ENCODE measurements at regions not wholly inside any gene's neighbourhood (a gene's known extent, or its start where the extent isn't known, plus 50 kb on each side); places are given as distances from the start of the nearest gene placed in this dataset.

- TF ChIP-seq TFE3 (CRISPR knock-in tag; IDR thresholded peaks at IDR 0.05) = 0 out of 2 replicates have a peak, but pooled peaks have one; percentile 31
- TF ChIP-seq UBTF (CRISPR knock-in tag; IDR thresholded peaks at IDR 0.05) = no peak
- TF ChIP-seq SP1 (IDR thresholded peaks at IDR 0.05) = no peak
- TF ChIP-seq SP1 (CRISPR knock-in tag; IDR thresholded peaks at IDR 0.05) = no peak
- no peak for TF ChIP-seq ZBTB21 (CRISPR knock-in tag; IDR thresholded peaks at IDR 0.05)
- 0 out of 2 replicates have a peak, but pooled peaks have one; percentile 35 for TF ChIP-seq DMAP1 (CRISPR knock-in tag; IDR thresholded peaks at IDR 0.05)
- TF ChIP-seq ZNF446 (CRISPR knock-in tag; IDR thresholded peaks at IDR 0.05) = no peak
- TF ChIP-seq SALL1 (CRISPR knock-in tag; IDR thresholded peaks at IDR 0.05) = no peak
- TF ChIP-seq TEAD3 (CRISPR knock-in tag; optimal IDR thresholded peaks at IDR 0.05; ENCODE audit: borderline replicate concordance) = peak; percentile 30
- peak; percentile 72; the same call in 1 of the 2 replicates for TF ChIP-seq ZNF770 (CRISPR knock-in tag; IDR thresholded peaks at IDR 0.05)
- no peak for TF ChIP-seq KDM1A (CRISPR knock-in tag; IDR thresholded peaks at IDR 0.05)
- 0 out of 2 replicates have a peak, but pooled peaks have one; percentile 22 for TF ChIP-seq NR2F6 (IDR thresholded peaks at IDR 0.05)
- peak; percentile 59; the same call in 1 of the 2 replicates for TF ChIP-seq NR2F6 (CRISPR knock-in tag; IDR thresholded peaks at IDR 0.05)
- no peak for TF ChIP-seq MEIS2 (CRISPR knock-in tag; IDR thresholded peaks at IDR 0.05)
- TF ChIP-seq BCL6 (CRISPR knock-in tag; IDR thresholded peaks at IDR 0.05) = peak; percentile 31; the same call in 1 of the 2 replicates
- TF ChIP-seq DNMT1 (CRISPR knock-in tag; IDR thresholded peaks at IDR 0.05) = no peak
- TF ChIP-seq SOX13 (IDR thresholded peaks at IDR 0.05) = no peak
- peak in 1 of 2 experiments; percentile 20; a peak in 1 of 4 replicates for TF ChIP-seq SOX13 (CRISPR knock-in tag; conservative IDR thresholded peaks at IDR 0.05 in 1 of 2, IDR thresholded peaks at IDR 0.05 in 1 of 2)
- 0 out of 2 replicates have a peak, but pooled peaks have one; percentile 26 for TF ChIP-seq ZMYM4 (CRISPR knock-in tag; IDR thresholded peaks at IDR 0.05)
- TF ChIP-seq SNAPC2 (CRISPR knock-in tag; IDR thresholded peaks at IDR 0.05) = no peak
- TF ChIP-seq RFX1 (IDR thresholded peaks at IDR 0.05) = no peak
- TF ChIP-seq ZNF225 (CRISPR knock-in tag; IDR thresholded peaks at IDR 0.05) = no peak
- TF ChIP-seq ZNF296 (CRISPR knock-in tag; conservative IDR thresholded peaks at IDR 0.05) = no peak
- TF ChIP-seq RBM22 (optimal IDR thresholded peaks at IDR 0.05; ENCODE audit: low read length) = no peak
- no peak for TF ChIP-seq RAD21 (CRISPR knock-in tag; IDR thresholded peaks at IDR 0.05)
- TF ChIP-seq ATF5 (CRISPR knock-in tag; IDR thresholded peaks at IDR 0.05; ENCODE audit: low read depth) = no peak
- no peak for TF ChIP-seq NFKB2 (CRISPR knock-in tag; IDR thresholded peaks at IDR 0.05; ENCODE audit: borderline replicate concordance)
- no peak for TF ChIP-seq CAMTA2 (CRISPR knock-in tag; IDR thresholded peaks at IDR 0.05; ENCODE audit: borderline replicate concordance)
- TF ChIP-seq THYN1 (CRISPR knock-in tag; IDR thresholded peaks at IDR 0.05; ENCODE audit: borderline replicate concordance, low read depth) = no peak
These were observed 87.2 kb upstream of the TBL1XR1 start (continued) for GRCh38 chr3:177284383-177284881.
